NCI-H2196 (cell line): ENCODE measurements at regions not wholly inside any gene's neighbourhood (a gene's known extent, or its start where the extent isn't known, plus 50 kb on each side); places are given as distances from the start of the nearest gene placed in this dataset.
"Not testable (repeated sequence)": the region's sequence is repeated elsewhere in the genome, so short reads cannot be mapped to it uniquely, and the experiment has no call there.

Experiments used
- DNase-seq: peaks from one replicate; lab custom pipeline; 2025; ENCODE audit not compliant: unreplicated experiment; lab: John Stamatoyannopoulos, UW

GRCh38 chr3:6242104-6242503 lies 618.8 kb upstream of the GRM7 start:
- no peak for DNase-seq

- DNase-seq, result no peak
These were observed 612.4 kb upstream of the GRM7 start for GRCh38 chr3:6248528-6248927.

GRCh38 chr3:6249679-6250078 lies 611.2 kb upstream of the GRM7 start:
- DNase-seq, result no peak

GRCh38 chr3:6250167-6250566 lies 610.7 kb upstream of the GRM7 start:
- DNase-seq, result no peak

- DNase-seq, result no peak
These were observed 609.1 kb upstream of the GRM7 start for GRCh38 chr3:6251612-6252400.

GRCh38 chr3:6254490-6254889 lies 606.4 kb upstream of the GRM7 start:
- DNase-seq, result no peak

GRCh38 chr3:6255229-6255628 lies 605.7 kb upstream of the GRM7 start:
- no peak for DNase-seq

- DNase-seq, result no peak
These were observed 600.2 kb upstream of the GRM7 start for GRCh38 chr3:6260551-6261191.

- DNase-seq, result no peak
These were observed 598.9 kb upstream of the GRM7 start for GRCh38 chr3:6262010-6262409.

- DNase-seq, result no peak
These were observed 596.9 kb upstream of the GRM7 start for GRCh38 chr3:6264036-6264435.

GRCh38 chr3:6264906-6265305 lies 596.0 kb upstream of the GRM7 start:
- no peak for DNase-seq

- DNase-seq, result no peak
These were observed 594.8 kb upstream of the GRM7 start for GRCh38 chr3:6266135-6266534.

- no peak for DNase-seq
These were observed 587.0 kb upstream of the GRM7 start for GRCh38 chr3:6273878-6274277.

- DNase-seq, result no peak
These were observed 579.3 kb upstream of the GRM7 start for GRCh38 chr3:6281662-6282061.

- DNase-seq, result no peak
These were observed 578.0 kb upstream of the GRM7 start for GRCh38 chr3:6282918-6283317.

GRCh38 chr3:6287088-6287875 lies 573.6 kb upstream of the GRM7 start:
- no peak for DNase-seq

- no peak for DNase-seq
These were observed 559.3 kb upstream of the GRM7 start for GRCh38 chr3:6301626-6302025.

- DNase-seq, result no peak
These were observed 545.0 kb upstream of the GRM7 start for GRCh38 chr3:6315906-6316305.

GRCh38 chr3:6321999-6322398 lies 538.9 kb upstream of the GRM7 start:
- DNase-seq, result no peak

GRCh38 chr3:6326771-6327170 lies 534.1 kb upstream of the GRM7 start:
- DNase-seq, result no peak

- not testable (repeated sequence) for DNase-seq
These were observed 520.0 kb upstream of the GRM7 start for GRCh38 chr3:6340980-6341325.

GRCh38 chr3:6351752-6352151 lies 509.2 kb upstream of the GRM7 start:
- DNase-seq, result no peak
